Esophagus squamous epithelium (tissue), 4 donors: ENCODE measurements at regions not wholly inside any gene's neighbourhood (a gene's known extent, or its start where the extent isn't known, plus 50 kb on each side); places are given as distances from the start of the nearest gene placed in this dataset.

Experiments
- CTCF ChIP-seq, 6 experiments: fragments of 450-650 bp in 4 of 6; fragments of 200-600 bp in 2 of 6; sonication (generic) in 2 of 6; IDR thresholded peaks; one replicate each; pipeline ENCODE4 v1.5.1; 2016 to 2019; ENCODE audit warnings: antibody characterized with exemption in 6 of 6, mild to moderate bottlenecking in 4 of 6, moderate library complexity in 4 of 6
- POLR2A ChIP-seq, 4 donors: fragments of 450-650 bp; IDR thresholded peaks; one replicate each; pipeline ENCODE4 v1.6.1; 2017; ENCODE audit warnings: antibody characterized with exemption in 4 of 4, mild to moderate bottlenecking in 4 of 4, moderate library complexity in 3 of 4

GRCh38 chr1:221608835-221609320 is 133.0 kb downstream of the DUSP10 start:
- TF ChIP-seq CTCF (IDR thresholded peaks at IDR 0.05) (no peak), POLR2A (IDR thresholded peaks at IDR 0.05) (no peak)
